Endometrium (tissue), 2 donors: ENCODE measurements at regions not wholly inside any gene's neighbourhood (a gene's known extent, or its start where the extent isn't known, plus 50 kb on each side); places are given as distances from the start of the nearest gene placed in this dataset.

Experiments
- FAIRE-seq: peaks from 2 replicates; lab custom pipeline; 2012; peaks lifted over from hg19 to GRCh38; lab: Jason Lieb, UNC
- donor health status: control.
- donor health status: control.

DNA sequence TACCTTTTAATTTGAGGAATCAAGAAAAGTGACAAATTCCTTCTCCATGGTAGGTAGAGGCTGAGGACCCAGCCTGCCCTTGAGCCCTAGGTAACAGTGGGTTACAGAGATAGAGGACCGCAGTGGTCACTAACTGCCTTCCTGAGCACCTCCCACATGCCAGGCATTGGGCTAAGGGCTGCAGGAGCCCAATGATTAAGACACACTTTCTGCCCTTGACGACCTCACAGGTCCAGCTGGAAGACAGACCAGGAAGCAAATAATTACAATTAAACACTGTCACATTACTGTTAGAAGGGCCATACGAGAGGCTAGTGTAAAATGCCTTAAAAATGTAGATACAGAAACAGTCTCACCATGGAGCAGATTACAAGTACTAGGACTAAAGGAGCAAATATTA is 156.8 kb upstream of the NFE2L3 start:
- no peak for FAIRE-seq

DNA sequence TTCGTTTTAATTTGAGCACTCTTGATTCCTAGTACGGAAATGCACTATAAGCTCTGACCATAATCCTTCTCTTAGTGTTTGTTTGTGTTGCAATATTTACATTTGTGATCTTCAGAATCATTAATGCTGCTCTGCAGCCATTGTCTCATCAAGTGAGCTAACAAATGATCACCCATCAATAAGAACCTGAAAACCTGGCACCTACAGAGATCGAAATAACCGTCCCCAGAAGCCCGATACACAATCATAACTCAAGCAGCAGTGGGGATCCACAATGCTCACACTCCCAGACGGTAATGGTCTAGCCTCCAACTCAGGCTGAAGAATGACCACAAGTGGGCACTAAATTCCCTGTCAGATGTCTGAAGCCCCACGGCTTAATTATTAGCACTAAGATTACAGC is 156.0 kb upstream of the NFE2L3 start:
- no peak for FAIRE-seq

DNA sequence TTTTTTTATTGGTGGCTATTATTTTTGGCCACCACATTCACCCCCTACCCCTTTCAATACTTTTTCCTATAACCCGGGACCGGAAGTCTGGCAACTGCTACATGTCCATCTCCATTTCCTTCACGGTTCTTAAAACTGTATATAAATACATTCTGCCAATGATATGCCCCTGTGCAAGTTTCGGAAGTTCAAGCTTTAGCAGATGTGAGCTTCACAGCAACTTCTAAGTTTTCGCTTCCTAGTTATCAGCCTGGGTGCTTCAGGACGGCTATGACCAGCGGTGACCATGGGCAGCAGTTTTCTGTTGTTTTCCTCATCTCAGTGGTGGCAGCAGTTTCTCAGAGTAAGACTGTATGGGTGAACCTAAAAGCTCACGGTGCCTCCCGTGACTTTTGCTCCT is 153.5 kb upstream of the NFE2L3 start:
- FAIRE-seq = no peak

DNA sequence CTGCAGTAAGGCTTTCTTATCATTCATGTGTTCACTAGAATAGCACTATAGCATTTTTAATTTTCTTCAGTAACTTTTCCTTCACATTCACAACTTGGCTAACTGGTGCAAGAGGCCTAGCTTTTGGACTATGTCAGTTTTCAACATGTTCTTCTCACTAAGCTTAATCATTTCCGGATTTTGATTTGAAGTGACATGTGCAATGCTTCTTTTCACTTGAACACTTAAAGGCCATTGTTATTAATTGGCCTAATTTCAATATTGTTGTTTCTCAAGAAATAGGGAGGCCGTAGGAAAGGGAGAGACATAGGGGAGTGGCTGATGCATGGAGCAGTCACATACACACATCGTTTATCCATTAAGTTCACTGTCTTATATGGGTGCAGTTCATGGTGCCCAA is 151.2 kb upstream of the NFE2L3 start:
- FAIRE-seq = no peak

DNA sequence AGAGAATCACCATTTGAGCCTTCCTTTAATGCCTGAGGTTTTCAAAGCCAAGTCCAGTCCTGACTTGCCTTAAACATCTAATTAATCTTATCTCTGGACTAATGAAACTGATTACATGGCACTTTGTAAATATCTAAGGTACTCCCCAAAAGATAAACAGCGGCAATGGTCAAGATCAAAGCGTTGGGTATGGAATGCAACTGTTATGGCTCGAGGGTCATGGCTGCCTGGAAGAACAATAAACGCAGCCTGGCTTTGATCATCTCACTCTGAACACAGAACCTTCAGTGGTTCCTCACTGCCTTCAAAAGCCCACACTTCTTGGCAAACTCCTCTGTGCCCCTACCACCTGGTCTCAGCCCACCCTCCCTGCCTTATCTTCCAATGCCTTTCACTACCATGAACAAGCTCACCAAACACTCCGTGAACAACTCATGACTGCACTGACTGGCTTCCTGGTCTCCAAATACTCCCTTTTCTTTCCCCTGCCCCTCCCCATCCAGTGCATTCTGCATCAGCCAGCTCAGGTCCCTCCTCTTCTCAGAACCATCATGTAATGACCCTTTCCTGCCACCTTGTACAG is 150.2 kb upstream of the NFE2L3 start:
- FAIRE-seq = no peak

DNA sequence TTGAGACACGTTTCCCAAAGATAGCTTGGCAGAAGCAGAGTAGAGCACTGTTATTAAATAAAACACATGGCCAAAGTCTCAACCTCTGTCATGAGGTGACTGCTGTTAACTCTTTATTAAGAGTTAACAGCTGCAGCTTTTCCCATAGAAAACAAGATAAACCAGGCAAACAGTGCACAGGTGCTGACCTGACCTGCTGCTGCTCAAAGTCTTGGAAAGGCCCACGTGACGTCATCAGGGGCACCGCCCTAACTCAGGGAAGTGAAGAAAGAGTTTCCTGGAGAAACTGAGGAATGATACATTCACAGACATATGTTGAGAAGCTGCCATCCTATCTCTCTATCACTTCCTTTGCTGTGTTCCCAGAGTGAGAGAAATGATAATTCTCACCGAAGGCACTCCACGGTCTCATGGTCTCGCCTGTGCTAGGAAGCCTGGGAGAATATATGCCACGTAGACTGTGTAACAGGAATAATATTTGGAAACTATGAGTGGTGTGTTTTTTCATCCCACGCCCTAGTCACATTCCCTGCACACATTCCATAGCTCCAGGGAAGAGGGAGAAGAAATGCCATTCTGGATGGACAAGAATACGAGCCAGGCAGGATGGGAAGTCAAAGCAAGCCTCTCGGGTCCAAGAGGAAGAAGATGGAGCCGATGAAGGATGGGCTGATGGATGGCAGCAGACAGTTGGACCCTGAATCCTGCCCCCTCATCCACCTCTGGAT is 146.2 kb upstream of the NFE2L3 start:
- no peak for FAIRE-seq

DNA sequence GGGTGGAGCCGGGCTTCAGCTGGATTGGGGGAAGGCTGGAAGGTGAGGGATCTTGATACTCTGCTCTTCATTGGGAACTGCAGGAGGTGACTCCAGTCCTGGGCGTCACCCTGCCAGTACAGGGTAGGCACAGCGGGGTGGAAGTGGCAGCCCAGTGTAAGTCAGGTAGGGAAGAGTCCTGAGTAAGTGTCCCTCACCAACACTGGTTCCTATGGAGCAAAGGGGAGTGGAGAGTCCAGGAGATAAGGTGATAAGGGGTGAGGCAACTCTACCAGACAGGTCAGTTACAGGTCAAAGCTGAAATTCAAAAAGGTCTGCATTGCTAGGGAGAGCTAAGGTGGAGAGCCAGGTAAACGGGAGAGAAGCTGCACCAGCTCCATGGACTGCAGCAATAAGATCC is 145.6 kb upstream of the NFE2L3 start:
- FAIRE-seq = no peak

DNA sequence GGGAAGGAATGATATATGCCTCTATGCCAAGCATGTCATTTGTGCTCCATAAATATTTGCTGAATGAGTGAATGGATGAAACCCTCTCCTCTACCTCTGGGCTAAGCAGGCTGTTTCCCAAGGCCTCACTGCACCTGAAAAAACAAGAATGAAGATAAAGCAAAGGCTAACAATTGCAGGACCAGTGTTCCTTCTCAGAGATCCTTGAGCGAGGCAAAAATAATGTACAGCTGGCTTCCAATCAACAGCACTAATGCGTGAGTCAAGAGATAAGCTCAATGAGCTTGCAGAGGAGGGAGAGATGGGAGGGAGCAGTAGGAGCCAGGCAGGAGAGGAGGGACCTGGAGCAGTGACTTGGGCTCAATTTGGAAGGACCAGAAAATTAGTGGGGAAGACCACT is 144.5 kb upstream of the NFE2L3 start:
- FAIRE-seq = no peak

DNA sequence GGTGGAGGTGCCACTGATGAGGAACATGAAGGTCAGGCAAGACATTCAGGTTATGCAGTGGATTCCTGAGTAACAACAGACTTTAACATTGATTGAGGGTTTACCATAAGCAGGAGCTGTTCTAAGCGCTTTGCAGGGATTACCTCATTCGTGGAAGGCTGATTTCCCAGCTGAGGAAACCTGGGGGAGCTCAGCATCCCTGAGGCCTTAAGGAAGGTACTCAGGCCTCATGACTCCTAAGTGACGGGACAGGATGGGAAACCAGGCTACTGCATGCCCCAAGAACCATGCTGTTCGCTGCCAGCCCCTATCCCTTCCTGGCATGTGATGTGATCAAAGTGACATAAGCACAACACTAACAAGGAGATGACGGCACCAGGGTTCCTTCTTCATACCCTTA is 143.6 kb upstream of the NFE2L3 start:
- FAIRE-seq = no peak

DNA sequence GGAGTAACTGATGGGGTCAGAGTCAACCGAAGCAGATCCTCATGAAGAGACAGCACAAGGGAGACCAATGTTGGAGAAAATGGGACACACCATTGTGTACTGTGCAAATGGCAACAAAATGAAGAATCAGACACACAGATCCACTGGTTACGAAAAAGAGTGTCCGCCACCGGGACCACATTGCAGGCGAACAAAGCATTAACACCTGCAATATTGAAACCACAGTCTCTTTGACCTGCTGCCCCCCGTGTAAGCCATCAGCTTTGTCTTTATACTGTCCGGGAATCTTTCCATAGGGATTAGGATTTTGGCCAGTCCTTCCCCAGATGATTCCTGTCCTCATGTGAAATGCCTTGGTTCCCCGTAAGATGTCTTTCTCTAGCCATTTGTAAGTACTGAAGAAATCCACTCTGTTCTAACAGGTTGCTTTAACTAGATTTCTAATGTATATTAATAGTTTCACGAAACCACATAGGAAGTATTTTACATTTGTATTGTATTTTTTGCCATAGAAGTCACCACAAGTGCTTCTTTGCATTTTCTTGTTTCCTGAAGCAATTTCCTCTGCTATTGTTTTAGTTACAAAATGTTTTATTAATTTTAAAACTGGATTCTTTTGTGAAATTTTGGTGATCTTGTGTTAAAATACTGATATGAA is 140.8 kb upstream of the NFE2L3 start:
- no peak for FAIRE-seq

DNA sequence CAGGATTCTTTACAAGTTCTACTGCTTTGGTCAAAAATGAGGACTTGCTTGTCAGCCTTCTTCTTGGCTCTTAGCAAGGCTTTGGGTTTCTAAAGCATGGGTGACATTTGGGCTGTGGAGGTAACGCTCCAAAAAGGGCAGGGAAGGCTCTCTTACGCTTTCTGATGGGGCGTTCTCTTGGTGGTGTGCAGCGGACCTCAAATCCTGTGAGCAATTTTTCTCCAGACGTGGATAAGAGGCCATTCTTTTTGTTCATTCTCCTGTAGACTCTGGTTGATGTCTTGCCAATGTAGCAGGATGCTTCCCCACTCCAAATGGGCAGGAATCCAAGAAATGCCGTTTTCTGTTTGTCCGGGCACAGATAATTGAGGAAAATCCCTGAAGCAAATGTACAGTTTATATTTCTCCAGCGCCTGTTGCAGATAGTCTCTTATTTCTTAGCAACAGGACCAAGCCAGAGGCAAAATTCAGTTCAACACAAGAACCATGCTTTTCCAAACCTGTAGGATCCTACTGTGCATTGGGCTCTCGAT is 138.4 kb upstream of the NFE2L3 start:
- FAIRE-seq = no peak

DNA sequence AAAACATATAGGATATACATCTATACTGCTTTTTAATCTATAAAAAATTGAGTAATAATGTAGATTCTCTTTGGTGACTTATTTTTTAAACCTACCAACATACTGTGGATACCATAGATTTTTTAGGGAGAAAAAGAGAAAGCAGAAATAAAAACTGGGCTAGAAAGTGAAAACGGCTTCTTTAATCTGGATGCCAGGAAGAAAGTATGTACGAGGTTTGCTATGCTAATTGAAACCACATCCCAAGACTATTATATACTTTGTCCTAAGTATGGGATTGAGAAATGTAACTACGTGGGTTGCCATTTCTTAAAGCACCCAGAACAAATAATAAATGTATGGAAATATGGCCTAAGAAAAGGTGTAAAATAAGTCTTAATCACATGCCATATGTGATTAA is 129.0 kb upstream of the NFE2L3 start:
- FAIRE-seq = no peak

DNA sequence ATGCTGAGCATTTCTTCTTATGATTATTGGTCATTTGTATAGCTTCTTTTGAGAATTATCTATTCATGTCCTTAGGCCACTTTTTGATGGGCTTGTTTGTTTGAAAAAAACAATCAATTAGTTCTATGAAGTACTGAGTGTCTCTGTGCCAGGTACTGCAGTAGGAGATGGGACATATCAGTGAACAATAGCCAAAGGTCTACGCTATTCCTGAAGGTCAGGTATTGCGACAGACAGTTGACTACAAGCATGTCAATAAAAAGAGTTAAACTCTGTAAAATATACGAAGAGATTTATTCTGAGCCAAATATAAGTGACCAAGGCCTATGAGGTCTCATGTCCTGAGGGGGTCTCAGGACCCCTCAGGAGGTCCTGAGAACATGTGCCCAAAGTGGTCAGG is 122.1 kb upstream of the NFE2L3 start:
- no peak for FAIRE-seq

DNA sequence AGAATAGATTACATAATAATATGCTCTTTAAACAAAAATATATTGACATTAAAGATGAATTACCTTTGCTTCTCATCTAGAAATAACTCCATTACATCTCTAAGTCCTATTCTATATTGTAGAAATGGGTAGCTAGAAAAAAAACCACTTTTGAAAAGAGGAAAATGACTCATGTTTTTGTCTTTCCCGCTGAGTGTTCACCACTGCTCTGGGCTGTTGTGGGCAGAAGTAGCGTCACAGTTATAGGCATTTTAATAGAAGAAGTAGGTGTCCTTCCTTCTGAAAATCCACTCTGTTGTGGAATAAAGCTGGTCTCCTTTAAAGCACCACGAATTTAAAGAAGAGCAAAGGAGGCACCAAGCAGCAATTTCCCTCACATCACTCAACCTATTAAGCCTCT is 117.6 kb upstream of the NFE2L3 start:
- no peak for FAIRE-seq

DNA sequence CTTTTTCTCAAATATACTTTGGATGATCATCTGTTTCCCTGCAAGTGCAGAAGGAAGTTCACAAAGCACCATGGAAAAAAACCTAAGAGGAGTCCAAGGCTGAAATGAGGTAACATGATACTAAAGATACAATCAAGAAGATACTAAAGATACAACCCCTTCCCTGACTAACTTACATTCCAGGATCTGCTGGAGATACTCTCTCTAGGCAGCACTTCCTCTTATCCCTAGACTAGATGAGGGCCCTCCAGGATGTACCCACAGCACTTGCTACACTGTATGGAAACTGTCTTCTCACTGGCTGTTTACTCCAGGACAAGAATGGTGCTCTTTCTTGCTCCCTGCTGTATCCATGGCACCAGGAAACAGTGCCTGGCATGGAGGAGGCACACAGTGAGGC is 116.4 kb upstream of the NFE2L3 start:
- FAIRE-seq = no peak

DNA sequence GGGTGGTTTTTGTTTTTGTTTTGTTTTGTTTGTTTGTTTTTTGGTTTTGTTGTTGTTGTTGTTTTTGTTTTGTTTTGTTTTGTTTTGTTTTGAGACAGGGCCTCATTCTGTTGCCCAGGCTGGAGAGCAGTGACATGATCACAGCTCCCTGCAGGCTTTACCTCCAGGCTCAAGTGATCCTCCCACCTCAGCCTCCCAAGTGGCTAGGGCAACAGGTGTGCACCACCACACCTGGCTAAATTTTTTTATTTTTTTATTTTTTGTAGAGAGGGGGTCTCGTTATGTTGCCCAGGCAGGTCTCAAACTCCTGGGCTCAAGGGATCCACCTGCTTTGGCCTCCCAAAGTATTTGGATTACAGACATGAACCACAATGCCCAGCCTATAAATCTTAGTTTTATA is 115.9 kb upstream of the NFE2L3 start:
- no peak for FAIRE-seq

DNA sequence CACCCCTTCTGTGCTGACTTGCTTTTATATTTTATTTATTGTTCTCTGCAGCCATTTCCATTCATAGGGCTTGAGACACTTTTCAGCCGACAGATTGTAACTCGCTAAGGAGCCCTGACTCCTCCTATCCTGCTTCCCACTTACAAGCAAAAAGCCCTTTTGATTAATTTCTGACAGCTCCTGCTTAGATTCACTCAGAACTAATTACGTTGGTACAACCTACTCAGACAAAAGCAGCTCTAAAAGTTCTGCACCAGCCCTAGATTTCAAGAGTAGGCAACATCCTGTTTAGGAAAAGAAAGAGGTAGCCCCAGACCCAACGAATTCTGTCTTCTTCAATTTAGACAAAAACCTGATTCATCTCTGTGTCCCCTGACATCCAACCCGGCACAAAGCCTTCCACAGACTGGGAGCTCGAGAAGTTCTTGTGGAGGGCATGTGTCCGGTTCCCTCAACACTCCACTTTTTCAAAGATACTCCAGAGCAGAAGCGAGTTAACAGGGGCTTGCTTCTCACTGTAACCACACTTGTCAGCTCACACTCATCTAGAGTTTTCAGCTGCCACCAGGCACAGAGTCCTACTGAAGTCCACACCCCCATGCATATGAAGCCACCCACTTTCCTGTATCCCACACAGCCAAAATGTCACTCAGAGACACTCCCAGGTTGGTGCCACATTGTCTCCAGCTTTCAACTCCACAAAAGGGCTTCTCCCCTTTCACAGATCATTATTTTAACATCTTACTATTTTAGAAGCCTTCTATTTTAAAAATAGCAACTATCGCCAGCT is 113.6 kb upstream of the NFE2L3 start:
- no peak for FAIRE-seq

DNA sequence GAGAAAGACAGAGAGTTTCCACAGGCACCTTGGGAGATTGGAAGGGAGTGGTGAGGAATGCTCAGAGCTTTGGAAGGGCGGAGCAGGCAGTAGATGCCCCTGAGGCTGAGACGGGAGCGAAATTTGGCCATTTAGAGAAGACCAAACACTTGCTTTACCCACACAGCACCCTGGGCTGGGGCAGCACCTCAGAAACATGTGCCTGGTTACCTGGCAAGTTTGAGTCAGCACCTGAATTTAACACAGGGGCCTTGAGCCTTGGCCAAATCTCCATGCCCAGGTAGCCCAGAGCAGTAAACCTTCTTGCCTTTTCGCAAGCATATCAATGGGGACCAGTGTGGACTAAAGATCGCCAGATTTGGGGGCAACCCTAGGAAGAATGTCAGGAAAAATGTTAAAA is 111.9 kb upstream of the NFE2L3 start:
- FAIRE-seq = no peak

DNA sequence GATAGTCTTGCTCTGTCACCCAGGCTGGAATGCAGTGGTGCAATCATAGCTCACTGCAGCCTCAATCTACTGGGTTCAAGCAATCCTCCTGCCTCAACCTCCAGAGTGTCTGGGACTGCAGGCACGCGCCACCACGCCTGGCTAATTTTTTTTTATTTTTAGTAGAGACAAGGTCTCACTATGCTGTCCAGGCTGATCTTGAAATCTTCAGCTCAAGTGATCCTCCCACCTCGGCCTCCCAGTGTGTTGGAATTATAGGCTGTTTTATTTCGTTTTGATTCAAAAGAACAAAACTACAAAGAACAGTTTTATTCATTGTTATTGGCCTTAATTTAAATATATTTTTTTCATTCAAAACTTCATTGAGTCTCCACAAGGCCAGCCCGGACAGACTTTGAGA is 109.8 kb upstream of the NFE2L3 start:
- FAIRE-seq = no peak

DNA sequence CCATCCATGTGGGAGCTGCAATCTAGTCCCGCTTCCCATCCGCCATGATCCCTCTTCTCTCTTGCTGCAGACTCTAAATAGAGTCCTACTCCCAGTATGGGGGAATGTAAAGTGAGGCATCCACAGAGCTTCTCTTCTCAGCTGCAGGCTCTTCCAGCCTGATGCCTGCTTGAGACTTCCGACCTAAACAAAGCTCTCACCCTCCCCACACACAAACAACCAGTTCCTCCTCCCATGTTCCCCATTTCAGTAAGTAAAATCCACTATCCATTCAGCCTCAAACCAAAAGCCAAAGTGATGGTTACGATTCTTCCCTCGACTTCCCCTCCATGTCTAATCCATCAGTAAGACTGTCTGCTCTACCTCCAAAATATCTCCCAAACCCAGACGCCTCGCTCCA is 108.2 kb upstream of the NFE2L3 start:
- no peak for FAIRE-seq

DNA sequence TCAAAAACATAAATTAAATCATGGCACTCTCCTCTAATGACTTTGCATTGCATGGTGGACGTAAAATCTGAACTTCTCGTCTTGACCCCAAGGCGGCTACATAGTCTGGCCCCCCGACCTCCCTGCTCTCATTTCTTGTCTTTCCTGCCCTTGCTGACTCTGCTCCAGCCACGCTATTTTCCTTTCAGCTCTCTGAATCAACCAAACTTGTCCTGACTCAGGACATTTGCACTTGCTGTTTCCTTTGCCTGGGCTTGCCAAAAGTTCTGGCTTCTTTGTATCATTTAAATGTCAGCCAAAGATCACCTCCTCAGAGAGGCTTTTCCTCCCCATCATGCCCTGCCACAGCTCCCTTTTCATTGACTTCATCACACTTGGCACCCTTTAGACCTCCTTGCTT is 107.7 kb upstream of the NFE2L3 start:
- no peak for FAIRE-seq

DNA sequence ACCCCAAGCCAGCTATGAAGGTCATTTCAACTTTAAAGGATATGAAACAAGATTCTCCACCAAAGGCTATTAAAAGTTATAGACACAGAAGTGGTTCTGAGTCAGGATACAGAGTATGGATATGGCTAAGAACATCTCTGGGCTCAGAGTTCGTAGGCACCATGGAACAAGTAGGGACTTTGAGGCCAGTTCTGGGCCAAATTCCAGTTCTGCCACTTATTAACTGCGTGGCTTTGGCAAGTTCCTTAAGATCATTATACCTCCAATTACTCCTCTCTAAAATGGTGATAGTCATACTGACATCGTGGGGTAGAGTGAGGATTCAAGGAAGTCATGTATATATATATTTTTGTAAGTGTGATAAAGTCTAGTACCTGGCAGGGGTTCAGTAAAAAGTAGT is 105.8 kb upstream of the NFE2L3 start:
- no peak for FAIRE-seq

DNA sequence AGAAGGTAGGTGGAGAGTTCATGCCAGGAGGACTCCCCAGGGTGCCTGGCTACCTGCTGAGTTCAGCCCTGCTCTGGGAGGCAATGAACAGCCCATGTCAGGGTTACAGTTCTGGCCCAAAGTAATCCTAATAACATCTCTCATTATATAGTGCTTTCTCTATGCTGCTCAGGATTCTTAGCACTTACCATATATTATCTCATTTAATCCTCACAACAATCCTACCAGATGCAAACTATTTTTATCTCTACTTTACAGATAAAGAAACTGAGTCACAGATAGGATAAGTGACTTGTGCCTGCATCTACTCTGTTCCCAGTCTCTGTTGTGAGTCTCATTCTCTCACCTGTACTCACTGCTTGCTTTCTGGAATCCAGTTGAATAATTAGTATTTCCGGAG is 105.1 kb upstream of the NFE2L3 start:
- FAIRE-seq = no peak
